ENCODE measurements at regions not wholly inside any gene's neighbourhood (a gene's known extent, or its start where the extent isn't known, plus 50 kb on each side); places are given as distances from the start of the nearest gene placed in this dataset.
"Not testable (repeated sequence)": the region's sequence is repeated elsewhere in the genome, so short reads cannot be mapped to it uniquely, and the experiment has no call there.

DNA sequence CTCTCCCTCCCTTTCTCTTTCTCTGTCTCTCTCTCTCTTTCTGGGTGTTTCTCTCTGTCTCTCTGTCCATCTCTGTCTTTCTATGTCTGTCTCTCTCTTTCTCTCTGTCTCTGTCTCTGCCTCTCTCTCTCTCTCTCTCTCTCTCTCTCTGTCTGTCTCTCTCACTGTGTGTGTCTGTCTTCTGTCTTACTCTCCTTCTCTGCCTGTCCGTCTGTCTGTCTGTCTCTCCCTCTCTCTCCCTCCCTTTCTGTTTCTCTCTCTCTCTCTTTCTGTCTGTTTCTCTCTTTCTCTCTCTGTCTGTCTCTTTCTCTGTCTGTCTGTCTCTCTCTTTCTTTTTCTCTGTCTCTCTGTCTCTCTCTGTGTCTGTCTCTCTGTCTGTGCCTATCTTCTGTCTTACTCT, 2287.3 kb upstream of the TPTE start:
- not testable (repeated sequence) for TF ChIP-seq POLR2A, POLR2AphosphoS5 (IDR thresholded peaks at IDR 0.05)
- TF ChIP-seq, protein P1, sequence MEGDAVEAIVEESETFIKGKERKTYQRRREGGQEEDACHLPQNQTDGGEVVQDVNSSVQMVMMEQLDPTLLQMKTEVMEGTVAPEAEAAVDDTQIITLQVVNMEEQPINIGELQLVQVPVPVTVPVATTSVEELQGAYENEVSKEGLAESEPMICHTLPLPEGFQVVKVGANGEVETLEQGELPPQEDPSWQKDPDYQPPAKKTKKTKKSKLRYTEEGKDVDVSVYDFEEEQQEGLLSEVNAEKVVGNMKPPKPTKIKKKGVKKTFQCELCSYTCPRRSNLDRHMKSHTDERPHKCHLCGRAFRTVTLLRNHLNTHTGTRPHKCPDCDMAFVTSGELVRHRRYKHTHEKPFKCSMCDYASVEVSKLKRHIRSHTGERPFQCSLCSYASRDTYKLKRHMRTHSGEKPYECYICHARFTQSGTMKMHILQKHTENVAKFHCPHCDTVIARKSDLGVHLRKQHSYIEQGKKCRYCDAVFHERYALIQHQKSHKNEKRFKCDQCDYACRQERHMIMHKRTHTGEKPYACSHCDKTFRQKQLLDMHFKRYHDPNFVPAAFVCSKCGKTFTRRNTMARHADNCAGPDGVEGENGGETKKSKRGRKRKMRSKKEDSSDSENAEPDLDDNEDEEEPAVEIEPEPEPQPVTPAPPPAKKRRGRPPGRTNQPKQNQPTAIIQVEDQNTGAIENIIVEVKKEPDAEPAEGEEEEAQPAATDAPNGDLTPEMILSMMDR (IDR thresholded peaks at IDR 0.05), result peak in 1 of 4 experiments; percentile 5

All from prostate gland (tissue), 2 donors.